Suprapubic skin (tissue), 3 donors: ENCODE measurements at regions not wholly inside any gene's neighbourhood (a gene's known extent, or its start where the extent isn't known, plus 50 kb on each side); places are given as distances from the start of the nearest gene placed in this dataset.

Experiments used
- EP300 ChIP-seq: sonication (generic); formaldehyde crosslinking; IDR thresholded peaks from one replicate; pipeline ENCODE4 v1.6.1; 2017; ENCODE audit warnings: antibody characterized with exemption
- POLR2A ChIP-seq, 2 donors: fragments of 450-650 bp; IDR thresholded peaks; one replicate each; pipeline ENCODE4 v1.6.1; 2017; ENCODE audit warnings: antibody characterized with exemption in 2 of 2, mild to moderate bottlenecking in 2 of 2, moderate library complexity in 2 of 2
- TF ChIP-seq, protein P1 (sequence below), 2 donors: fragments of 200-600 bp in 1 of 2; fragments of 450-650 bp in 1 of 2; sonication (generic) in 1 of 2; IDR thresholded peaks; one replicate each; pipeline ENCODE4 v1.5.1; 2016 to 2019; ENCODE audit warnings: antibody characterized with exemption in 2 of 2, mild to moderate bottlenecking in 1 of 2, moderate library complexity in 1 of 2

DNA sequence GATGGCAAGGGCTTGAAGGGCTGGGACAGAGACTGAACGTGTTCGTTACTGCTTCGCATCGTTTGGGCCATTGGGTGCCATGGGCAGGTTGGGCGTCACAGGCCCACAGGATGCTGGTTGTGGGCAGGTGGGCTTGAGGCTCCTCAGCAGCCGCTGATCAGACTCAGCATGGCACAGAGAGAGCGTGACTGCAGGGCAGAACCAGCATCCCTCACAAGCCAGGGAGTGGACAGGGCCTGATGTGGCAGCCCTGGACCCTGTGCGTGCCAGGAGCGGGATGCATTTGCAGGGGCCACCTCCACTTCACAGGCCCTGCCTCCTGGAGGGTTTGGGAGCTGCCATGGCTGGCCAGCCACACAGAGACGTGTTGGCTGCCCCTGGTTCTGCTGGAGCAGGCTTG lies 1228.3 kb downstream of the BRD1 start:
- TF ChIP-seq, protein P1, sequence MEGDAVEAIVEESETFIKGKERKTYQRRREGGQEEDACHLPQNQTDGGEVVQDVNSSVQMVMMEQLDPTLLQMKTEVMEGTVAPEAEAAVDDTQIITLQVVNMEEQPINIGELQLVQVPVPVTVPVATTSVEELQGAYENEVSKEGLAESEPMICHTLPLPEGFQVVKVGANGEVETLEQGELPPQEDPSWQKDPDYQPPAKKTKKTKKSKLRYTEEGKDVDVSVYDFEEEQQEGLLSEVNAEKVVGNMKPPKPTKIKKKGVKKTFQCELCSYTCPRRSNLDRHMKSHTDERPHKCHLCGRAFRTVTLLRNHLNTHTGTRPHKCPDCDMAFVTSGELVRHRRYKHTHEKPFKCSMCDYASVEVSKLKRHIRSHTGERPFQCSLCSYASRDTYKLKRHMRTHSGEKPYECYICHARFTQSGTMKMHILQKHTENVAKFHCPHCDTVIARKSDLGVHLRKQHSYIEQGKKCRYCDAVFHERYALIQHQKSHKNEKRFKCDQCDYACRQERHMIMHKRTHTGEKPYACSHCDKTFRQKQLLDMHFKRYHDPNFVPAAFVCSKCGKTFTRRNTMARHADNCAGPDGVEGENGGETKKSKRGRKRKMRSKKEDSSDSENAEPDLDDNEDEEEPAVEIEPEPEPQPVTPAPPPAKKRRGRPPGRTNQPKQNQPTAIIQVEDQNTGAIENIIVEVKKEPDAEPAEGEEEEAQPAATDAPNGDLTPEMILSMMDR (IDR thresholded peaks at IDR 0.05): no peak
- TF ChIP-seq EP300 (no peak), POLR2A (IDR thresholded peaks at IDR 0.05) (no peak)
